ENCODE measurements at regions not wholly inside any gene's neighbourhood (a gene's known extent, or its start where the extent isn't known, plus 50 kb on each side); places are given as distances from the start of the nearest gene placed in this dataset.
"Not testable (repeated sequence)": the region's sequence is repeated elsewhere in the genome, so short reads cannot be mapped to it uniquely, and the experiment has no call there.

DNA sequence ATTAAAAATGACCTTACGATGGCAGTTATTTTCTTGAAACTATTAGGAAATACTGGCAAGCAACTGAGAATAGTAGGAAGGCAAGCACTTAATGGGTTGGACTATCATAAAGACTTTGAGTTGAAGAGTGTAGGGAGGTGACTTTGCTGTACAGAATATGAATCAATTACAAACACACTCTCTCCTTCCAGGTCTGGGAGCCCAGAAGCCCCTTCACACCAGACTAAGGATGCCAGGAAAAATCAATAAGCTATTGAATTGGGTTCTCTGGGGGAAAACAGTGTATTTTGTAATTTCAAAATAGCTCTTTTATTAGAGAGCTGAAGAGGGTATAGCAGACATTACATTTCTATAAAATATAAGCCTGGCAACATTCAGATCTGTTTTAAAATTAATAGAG is 736.4 kb downstream of the NOVA1 start:
- DNase-seq: no peak
- ChIA-PET POLR2A (interaction anchor here (0.6 kb wide), 1 partner anchor 181 kb away, joined by 3 read pairs; no protein-coding TSS in a partner anchor), CTCF (no interaction called here)
- Mint-ChIP-seq H3K4me1 (no peaks in the 10 kb centered on the region), H3K36me3 (ENCODE audit: low read depth) (no peaks in the 10 kb centered on the region), H3K9me3 (peaks cover 4% of the 10 kb centered on the region), H3K4me3 (no peak overlapping the region), H3K27me3 (no peaks in the 10 kb centered on the region), H3K27ac (no peak overlapping the region)

DNA sequence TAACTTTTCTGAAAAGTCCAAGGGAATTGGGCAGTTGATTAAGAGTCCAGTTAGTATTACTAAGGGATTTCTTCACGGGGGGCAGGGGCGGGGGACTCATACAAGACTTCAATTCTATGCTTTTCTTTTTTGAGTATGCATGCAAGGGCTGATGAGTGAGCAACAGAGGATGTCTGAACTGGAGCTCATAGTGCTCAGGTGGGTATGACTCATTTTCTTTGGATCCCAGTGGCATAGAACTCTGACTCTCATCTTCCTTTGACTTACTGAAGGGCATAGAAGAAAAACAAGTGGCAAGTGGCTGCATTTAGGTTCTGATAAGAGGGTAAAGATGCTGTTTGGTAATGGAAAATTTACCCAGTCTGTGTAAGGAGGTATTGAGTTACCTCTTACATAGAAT is 749.2 kb downstream of the NOVA1 start:
- POLR2A ChIA-PET: no interaction called here
- H3K4me3 Mint-ChIP-seq: no peak overlapping the region
- no peaks in the 10 kb centered on the region for H3K4me1 Mint-ChIP-seq
- CTCF ChIA-PET: no interaction called here
- H3K27me3 Mint-ChIP-seq: no peaks in the 10 kb centered on the region
- H3K9me3 Mint-ChIP-seq: peaks cover 10% of the 10 kb centered on the region
- DNase-seq: no peak
- no peaks in the 10 kb centered on the region for H3K36me3 Mint-ChIP-seq (ENCODE audit: low read depth)
- H3K27ac Mint-ChIP-seq: no peak overlapping the region

DNA sequence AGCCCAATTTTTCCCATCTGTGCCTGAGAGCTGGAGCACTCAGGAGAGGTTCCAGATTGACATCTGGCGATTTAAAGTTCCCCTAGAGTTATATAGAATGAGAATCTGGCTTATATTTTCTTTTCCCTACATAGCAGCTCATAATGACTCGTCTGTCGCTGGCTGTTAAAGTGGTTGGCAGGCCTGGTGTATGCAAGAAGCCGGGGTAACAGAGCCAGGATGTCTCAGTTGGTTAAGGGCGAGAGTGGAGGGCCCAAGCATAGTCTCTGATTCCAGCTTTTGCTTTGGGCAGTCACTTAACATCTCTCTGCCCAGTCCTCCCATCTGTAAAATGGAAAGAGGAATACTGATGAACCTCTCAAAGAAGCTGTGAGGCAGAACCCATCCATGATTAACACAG is 751.6 kb downstream of the NOVA1 start:
- H3K27me3 Mint-ChIP-seq: no peaks in the 10 kb centered on the region
- no peak for DNase-seq
- CTCF ChIA-PET: no interaction called here
- H3K4me1 Mint-ChIP-seq: no peaks in the 10 kb centered on the region
- no peak overlapping the region for H3K27ac Mint-ChIP-seq
- peaks cover 10% of the 10 kb centered on the region for H3K9me3 Mint-ChIP-seq
- H3K36me3 Mint-ChIP-seq (ENCODE audit: low read depth): no peaks in the 10 kb centered on the region
- H3K4me3 Mint-ChIP-seq: no peak overlapping the region
- POLR2A ChIA-PET: no interaction called here

DNA sequence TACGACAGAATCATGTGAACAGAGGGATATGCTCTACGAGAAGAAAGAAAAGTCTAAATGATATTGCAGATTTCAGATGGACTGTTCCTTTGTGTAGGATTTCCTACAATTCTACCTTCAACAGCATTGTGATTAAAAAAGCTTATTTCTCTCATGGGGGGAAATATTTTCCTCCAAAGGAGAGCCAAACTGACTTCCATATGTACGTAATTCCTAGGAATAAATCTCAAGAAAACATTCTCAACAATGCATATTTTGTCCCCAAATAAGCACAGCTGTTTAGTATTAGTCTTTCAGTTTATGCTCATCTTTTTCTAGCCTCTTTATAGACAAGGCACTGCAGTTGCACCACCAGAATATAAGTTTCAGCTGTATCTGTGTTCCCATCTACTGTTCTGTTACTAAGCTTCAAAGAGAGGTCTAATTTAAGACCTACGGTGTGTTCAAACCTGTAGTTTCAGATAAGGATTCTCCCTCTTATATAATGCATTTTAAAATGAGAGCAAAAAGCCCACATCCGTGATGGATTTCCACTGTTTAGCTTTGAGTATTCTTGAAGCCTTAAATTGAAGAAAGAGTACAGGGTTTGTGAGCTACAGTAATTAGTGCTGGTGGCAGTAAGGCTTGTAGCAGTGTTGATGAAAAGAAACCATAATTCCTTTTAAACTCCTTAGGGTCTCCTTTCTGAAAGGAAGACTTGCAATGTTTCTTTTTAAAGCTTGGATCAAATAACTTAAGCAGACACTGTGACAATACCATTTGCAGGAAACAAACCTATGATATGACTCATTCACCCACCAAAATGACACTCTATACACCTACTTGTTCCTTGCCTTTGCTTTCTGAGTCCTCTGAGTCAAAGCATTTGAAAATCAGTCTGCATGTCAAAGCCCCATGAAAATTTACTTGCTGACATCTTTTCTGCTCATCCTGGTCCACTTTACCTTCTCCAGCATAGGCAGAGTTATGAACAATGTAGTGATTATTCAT is 754.1 kb downstream of the NOVA1 start:
- no peak for DNase-seq
- no peaks in the 10 kb centered on the region for H3K27me3 Mint-ChIP-seq
- ChIA-PET CTCF (no interaction called here), POLR2A (no interaction called here)
- no peaks in the 10 kb centered on the region for H3K4me1 Mint-ChIP-seq
- H3K4me3 Mint-ChIP-seq: no peak overlapping the region
- peaks cover 13% of the 10 kb centered on the region for H3K9me3 Mint-ChIP-seq
- no peaks in the 10 kb centered on the region for H3K36me3 Mint-ChIP-seq (ENCODE audit: low read depth)
- no peak overlapping the region for H3K27ac Mint-ChIP-seq

DNA sequence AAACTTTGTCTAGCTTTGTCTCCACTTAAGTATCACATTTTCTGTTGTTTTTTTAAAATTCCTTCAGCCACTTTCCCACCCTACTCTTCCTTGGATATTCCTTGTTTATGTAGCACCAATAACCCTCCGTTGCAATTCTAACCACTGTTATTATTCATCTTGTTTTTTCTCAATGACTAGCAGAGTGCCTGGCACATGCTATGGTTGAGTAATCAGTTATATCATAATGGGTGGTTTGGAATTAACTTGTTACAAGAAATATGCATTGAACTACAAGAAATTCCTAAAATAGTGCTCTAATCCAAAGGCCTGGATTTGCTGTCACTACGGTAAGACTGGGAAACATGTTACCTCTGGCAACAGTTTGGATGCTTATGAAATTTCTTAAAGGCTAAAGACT is 756.6 kb downstream of the NOVA1 start:
- H3K27ac Mint-ChIP-seq: no peak overlapping the region

DNA sequence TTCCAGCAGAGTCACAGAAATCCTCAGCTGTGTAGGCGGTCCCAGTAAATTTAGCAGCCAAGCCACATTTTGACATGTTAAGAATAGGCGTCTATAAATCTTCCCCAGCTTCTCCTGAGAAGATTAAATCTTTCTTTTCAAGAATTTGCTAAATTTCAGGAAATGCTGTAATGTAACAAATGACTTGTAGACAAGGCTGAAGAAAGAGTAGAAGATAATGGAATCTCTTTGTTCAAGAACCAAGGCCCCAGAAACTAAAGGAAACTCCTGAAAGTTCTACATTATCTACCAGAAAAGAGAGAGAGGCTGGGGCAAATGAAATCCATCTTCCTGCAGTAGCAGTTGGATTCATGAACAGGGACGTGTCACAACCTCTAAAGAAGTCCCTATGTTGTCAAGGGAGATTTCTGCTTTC is 760.3 kb downstream of the NOVA1 start:
- no peaks in the 10 kb centered on the region for H3K36me3 Mint-ChIP-seq (ENCODE audit: low read depth)
- no peaks in the 10 kb centered on the region for H3K4me1 Mint-ChIP-seq
- H3K9me3 Mint-ChIP-seq: peaks cover 14% of the 10 kb centered on the region
- ChIA-PET CTCF (no interaction called here), POLR2A (no interaction called here)
- DNase-seq: no peak
- H3K27me3 Mint-ChIP-seq: no peaks in the 10 kb centered on the region
- H3K27ac Mint-ChIP-seq: no peak overlapping the region
- H3K4me3 Mint-ChIP-seq: no peak overlapping the region

More for the DNA sequence above, 756.6 kb downstream of the NOVA1 start:
- Mint-ChIP-seq H3K4me1 (no peaks in the 10 kb centered on the region), H3K27me3 (no peaks in the 10 kb centered on the region), H3K36me3 (ENCODE audit: low read depth) (no peaks in the 10 kb centered on the region), H3K9me3 (peaks cover 9% of the 10 kb centered on the region), H3K4me3 (no peak overlapping the region)
- DNase-seq: no peak
- CTCF ChIA-PET: no interaction called here
- POLR2A ChIA-PET: no interaction called here

DNA sequence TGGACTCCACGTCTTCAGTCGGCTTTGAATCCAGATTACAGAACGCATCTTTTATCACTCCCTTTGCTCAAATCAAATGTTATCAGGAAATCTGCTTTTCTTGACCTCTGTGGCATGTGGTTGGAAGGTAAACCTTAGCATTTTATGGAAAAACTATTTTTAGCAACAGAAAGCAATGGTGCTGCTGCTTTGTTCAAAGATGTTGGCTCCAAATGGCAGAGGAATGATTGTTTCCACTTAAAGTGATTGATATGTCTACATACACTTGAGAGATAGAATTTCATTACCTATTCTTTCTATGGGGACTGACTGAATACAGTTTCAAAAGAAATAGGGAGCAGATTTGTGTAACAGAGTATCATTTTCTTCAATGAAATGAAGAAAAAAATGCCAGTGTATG is 761.2 kb downstream of the NOVA1 start:
- Mint-ChIP-seq H3K27ac (no peak overlapping the region), H3K27me3 (no peaks in the 10 kb centered on the region), H3K9me3 (peaks cover 14% of the 10 kb centered on the region), H3K4me1 (no peaks in the 10 kb centered on the region), H3K36me3 (ENCODE audit: low read depth) (no peaks in the 10 kb centered on the region), H3K4me3 (no peak overlapping the region)
- ChIA-PET POLR2A (no interaction called here), CTCF (no interaction called here)
- DNase-seq: no peak

DNA sequence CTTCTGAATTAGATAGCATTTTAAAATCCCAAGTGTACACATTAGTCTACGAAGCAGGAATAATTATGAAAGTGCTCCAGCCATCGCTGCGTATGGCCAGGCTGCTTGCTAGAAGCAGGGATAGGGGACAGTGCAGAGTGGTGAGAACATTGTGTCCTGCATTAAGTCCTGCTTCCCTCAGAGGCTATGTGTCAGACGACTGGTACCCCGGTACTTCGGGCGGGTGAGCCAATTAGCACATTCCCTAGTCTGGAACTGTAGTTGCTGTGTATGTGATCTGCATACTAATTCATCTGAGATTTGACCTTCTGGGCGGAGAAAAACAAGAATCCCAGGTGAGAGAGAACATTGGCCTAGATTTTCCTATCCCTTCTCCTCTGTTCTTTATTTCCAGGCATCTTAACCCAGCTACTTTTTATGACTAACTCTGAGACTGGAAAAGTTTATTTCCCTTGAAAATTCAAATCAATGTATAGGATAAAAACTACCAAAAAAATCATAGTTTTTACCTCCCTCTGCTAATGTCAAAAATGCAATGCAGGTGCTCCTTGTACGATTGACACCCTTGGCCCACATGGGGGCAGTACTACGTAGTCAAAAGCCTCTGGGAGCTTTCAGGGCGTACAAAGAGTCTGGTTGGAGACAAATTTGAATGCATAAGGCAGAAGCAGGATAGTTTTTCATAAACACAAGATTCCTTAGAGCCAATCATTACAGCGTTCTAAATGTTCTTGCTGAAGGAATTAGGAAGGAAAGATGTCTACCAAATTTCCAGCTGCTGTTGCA is 764.3 kb downstream of the NOVA1 start:
- H3K27me3 Mint-ChIP-seq: no peaks in the 10 kb centered on the region
- POLR2A ChIA-PET: no interaction called here
- no peak overlapping the region for H3K27ac Mint-ChIP-seq
- peaks cover 13% of the 10 kb centered on the region for H3K9me3 Mint-ChIP-seq
- no peak overlapping the region for H3K4me3 Mint-ChIP-seq
- no peaks in the 10 kb centered on the region for H3K36me3 Mint-ChIP-seq (ENCODE audit: low read depth)
- DNase-seq: no peak
- H3K4me1 Mint-ChIP-seq: no peaks in the 10 kb centered on the region
- CTCF ChIA-PET: no interaction called here

DNA sequence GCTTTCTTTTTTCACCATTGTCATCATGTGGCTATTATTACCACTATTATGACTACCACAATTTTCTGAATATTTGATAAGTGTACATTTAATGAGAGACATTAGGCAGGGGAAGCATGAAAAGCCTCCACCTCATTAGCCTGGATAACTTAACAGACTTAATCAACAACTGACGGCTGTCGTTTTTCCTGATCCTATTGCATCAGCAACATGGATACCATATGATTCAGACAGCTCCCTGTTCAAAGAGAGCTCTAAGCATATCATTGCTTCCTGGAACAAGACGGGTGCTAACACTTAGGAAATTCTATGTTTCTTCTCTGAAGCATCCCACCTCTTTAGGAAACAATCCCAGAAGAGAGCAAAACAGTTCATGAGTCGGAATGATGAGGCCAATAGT is 765.2 kb downstream of the NOVA1 start:
- Mint-ChIP-seq H3K9me3 (peaks cover 13% of the 10 kb centered on the region), H3K27ac (no peak overlapping the region), H3K4me1 (no peaks in the 10 kb centered on the region), H3K36me3 (ENCODE audit: low read depth) (no peaks in the 10 kb centered on the region), H3K27me3 (no peaks in the 10 kb centered on the region), H3K4me3 (no peak overlapping the region)
- ChIA-PET CTCF (no interaction called here), POLR2A (no interaction called here)
- no peak for DNase-seq

DNA sequence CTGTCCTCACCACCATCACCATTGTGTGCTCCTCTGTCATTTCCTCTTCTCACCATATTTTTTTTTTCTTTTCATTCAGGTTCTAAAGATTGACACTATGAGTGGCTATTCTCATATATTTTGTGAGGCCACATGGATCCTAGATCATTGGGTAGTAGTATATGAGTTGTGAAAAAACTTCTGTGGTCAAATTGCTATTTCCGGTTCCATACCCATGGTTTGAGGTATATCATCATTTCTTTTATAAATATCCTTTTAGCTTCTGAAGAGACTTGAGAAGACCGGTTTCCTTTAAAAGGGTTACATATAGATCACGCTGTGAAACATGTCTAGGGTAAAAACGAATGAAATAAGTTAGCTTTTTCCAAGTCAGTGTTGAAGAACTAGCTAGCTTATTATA is 769.3 kb downstream of the NOVA1 start:
- no peaks in the 10 kb centered on the region for H3K36me3 Mint-ChIP-seq (ENCODE audit: low read depth)
- no peak for DNase-seq
- H3K4me3 Mint-ChIP-seq: no peak overlapping the region
- H3K9me3 Mint-ChIP-seq: peaks cover 8% of the 10 kb centered on the region
- no peak overlapping the region for H3K27ac Mint-ChIP-seq
- no peaks in the 10 kb centered on the region for H3K27me3 Mint-ChIP-seq
- H3K4me1 Mint-ChIP-seq: no peaks in the 10 kb centered on the region
- ChIA-PET CTCF (no interaction called here), POLR2A (no interaction called here)

DNA sequence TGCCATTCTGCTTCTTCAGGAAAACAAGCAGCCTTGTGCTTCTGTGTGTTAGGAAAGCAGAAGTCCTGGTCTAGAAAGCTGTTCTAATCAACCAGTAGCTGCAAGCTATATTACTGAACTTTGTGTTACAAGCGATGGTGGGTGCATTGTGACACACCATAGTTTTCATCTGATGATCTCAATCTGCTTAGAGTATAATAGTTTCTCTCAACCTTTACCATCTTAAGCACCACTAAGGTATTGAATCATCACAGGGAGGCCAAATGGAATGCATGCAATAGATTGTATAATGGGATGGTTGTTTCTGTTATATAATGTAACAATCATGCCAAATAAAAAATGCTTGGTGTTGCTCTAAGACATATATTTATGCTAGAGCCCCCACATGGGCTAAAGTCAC is 771.7 kb downstream of the NOVA1 start:
- H3K27ac Mint-ChIP-seq: no peak overlapping the region
- H3K27me3 Mint-ChIP-seq: no peaks in the 10 kb centered on the region
- POLR2A ChIA-PET: no interaction called here

DNA sequence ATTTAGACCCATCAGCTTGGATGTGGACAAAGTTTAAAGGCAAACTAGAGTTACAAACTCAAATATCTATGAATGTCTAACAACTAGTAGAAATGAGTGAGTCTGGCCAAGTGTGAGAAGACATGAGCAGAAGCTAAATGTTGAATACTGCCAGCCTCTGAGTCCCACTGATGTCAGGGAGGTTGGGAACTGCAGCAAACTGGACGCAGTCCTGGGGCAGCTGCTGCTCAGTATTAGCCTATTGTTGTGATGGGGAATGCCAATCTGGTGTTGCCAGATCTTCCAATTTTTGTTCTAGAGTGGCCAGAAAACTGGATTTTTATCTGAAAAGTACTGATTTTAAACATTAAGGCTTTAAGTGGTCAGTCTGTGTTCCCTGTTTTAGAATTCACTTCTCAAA is 770.4 kb upstream of the STXBP6 start:
- H3K27me3 Mint-ChIP-seq: no peaks in the 10 kb centered on the region
- H3K9me3 Mint-ChIP-seq: peaks cover 12% of the 10 kb centered on the region
- H3K4me3 Mint-ChIP-seq: no peak overlapping the region
- POLR2A ChIA-PET: no interaction called here
- no peak overlapping the region for H3K27ac Mint-ChIP-seq
- CTCF ChIA-PET: no interaction called here
- no peaks in the 10 kb centered on the region for H3K36me3 Mint-ChIP-seq (ENCODE audit: low read depth)
- DNase-seq: no peak
- H3K4me1 Mint-ChIP-seq: no peaks in the 10 kb centered on the region

More for the DNA sequence above, 771.7 kb downstream of the NOVA1 start:
- Mint-ChIP-seq H3K36me3 (ENCODE audit: low read depth) (no peaks in the 10 kb centered on the region), H3K4me1 (no peaks in the 10 kb centered on the region), H3K4me3 (no peak overlapping the region), H3K9me3 (peaks cover 11% of the 10 kb centered on the region)
- CTCF ChIA-PET: no interaction called here
- no peak for DNase-seq

DNA sequence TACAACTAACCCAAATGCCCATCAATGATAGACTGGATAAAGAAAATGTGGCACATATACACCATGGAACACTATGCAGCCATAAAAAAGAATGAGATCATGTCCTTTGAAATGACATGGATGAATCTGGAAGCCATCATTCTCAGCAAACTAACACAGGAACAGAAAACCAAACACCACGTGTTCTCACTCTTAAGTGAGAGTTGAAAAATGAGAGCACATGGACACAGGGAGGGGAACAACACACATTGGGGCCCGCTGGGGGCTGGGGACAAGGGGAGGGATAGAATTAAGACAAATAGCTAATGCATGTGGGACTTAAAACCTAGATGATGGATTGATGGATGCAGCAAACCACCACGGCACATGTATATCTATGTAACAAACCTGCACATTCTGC is 764.7 kb upstream of the STXBP6 start:
- POLR2A ChIA-PET; H3K27ac Mint-ChIP-seq; H3K27me3 Mint-ChIP-seq; H3K4me1 Mint-ChIP-seq; H3K36me3 Mint-ChIP-seq (ENCODE audit: low read depth); DNase-seq; H3K4me3 Mint-ChIP-seq; CTCF ChIA-PET: not testable (repeated sequence)
- peaks cover 16% of the 10 kb centered on the region for H3K9me3 Mint-ChIP-seq

Measured in activated CD4-positive, alpha-beta memory T cell treated with anti-CD3 and anti-CD28 coated beads, Interleukin-2, amount 10 ng/mL, durations not matched to agents 7 days and 5 days (primary cell).